H1 (cell line): ENCODE measurements at regions not wholly inside any gene's neighbourhood (a gene's known extent, or its start where the extent isn't known, plus 50 kb on each side); places are given as distances from the start of the nearest gene placed in this dataset.

ENCODE experiments used
- POLR2A ChIP-seq, 2 experiments: IDR thresholded peaks; 1 replicate in 1 of 2; 2 replicates in 1 of 2; pipeline ENCODE4 v1.6.1; 2011; ENCODE audit warnings: low read depth in 2 of 2, low read length in 2 of 2, mild to moderate bottlenecking in 2 of 2; ENCODE audit errors: control extremely low read depth in 1 of 2
- SAP30 ChIP-seq: fragments of 300-600 bp; sonication (generic); IDR thresholded peaks from 2 replicates; pipeline ENCODE4 v1.7.1; 2012; ENCODE audit warnings: low read length, moderate library complexity, mild to moderate bottlenecking, inconsistent platforms; ENCODE audit not compliant: insufficient read depth, insufficient replicate concordance
- SP1 ChIP-seq: IDR thresholded peaks from 2 replicates; pipeline ENCODE4 v1.6.1; 2011; ENCODE audit warnings: low read depth, low read length
- TF ChIP-seq, protein P1 (sequence below): IDR thresholded peaks from 2 replicates; pipeline ENCODE4 v1.6.1; 2012; ENCODE audit warnings: inconsistent platforms

DNA sequence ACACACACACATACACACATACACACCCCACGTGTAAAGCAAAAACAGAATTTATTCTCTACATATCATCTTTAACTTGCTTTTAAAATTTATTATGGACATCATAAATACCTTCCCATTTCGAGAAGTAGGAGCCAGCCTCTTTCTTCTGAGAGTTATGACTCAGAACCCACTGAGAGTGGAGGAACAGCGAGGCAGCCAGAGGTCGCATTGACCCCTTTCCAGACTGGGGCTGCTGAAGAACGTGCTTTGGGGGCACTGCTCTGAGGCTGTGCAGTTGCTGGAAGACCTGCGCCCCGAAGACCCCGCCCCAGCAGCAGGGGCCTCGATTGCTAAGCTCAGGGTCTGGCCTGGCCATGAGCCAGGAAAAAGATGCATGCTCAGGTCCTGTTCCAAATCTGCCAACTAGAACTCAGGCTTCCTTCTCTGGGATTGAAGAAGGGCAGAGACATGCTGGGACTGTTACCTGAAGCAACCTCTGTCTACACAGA, 133.8 kb upstream of the TWIST2 start (continued):
- TF ChIP-seq SP1 (no peak), POLR2A (IDR thresholded peaks at IDR 0.05; ENCODE audit: control extremely low read depth in 1 of 2, low read depth in 2 of 2, low read length in 2 of 2) (no peak), SAP30 (no peak)
- TF ChIP-seq, protein P1, sequence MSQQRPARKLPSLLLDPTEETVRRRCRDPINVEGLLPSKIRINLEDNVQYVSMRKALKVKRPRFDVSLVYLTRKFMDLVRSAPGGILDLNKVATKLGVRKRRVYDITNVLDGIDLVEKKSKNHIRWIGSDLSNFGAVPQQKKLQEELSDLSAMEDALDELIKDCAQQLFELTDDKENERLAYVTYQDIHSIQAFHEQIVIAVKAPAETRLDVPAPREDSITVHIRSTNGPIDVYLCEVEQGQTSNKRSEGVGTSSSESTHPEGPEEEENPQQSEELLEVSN = no peak
